ENCODE measurements at regions not wholly inside any gene's neighbourhood (a gene's known extent, or its start where the extent isn't known, plus 50 kb on each side); places are given as distances from the start of the nearest gene placed in this dataset.
A peak's percentile ranks its signal among the peaks of the same experiment; 100 is the strongest.

- intact Hi-C loops (cut with micrococcal nuclease) = no loop called here
- H3K4me3 ChIP-seq (ENCODE audit: low read length) = no peak overlapping the region
- H3K36me3 ChIP-seq (ENCODE audit: low read depth, low read length) = no peaks in the 10 kb centered on the region
- no peaks in the 10 kb centered on the region for H4K20me1 ChIP-seq (ENCODE audit: low read length)
- TF ChIP-seq EZH2phosphoT487 (IDR thresholded peaks at IDR 0.05; ENCODE audit: borderline replicate concordance, low read length) (no peak), EZH2 (IDR thresholded peaks at IDR 0.05; ENCODE audit: low read length, unreplicated experiment) (no peak)
- BruUV-seq (replicated peaks) = no TSS peak
- ATAC-seq (no peak), DNase-seq (no peak)
- no peak overlapping the region for H3K4me2 ChIP-seq (ENCODE audit: low read length)
- H2AFZ ChIP-seq (ENCODE audit: low read length) = no peak overlapping the region
- no peak overlapping the region for H3K27ac ChIP-seq (ENCODE audit: low read length)
- H3K4me1 ChIP-seq (ENCODE audit: insufficient read depth, low read length) = no peaks in the 10 kb centered on the region
- no peaks in the 10 kb centered on the region for H3K9me3 ChIP-seq (ENCODE audit: low read length)
- H3K9me2 ChIP-seq (replicated peaks; ENCODE audit: low read length) = no peaks in the 10 kb centered on the region
- no peaks in the 10 kb centered on the region for H3K79me2 ChIP-seq (ENCODE audit: low read length)
- no peak overlapping the region for H3K9ac ChIP-seq (ENCODE audit: low read length)
- ChIA-PET CTCF (no interaction called here), POLR2A (ENCODE audit: unreplicated experiment) (no interaction called here)
- H3F3A ChIP-seq (ENCODE audit: low read length, unreplicated experiment) = no peaks in the 10 kb centered on the region
- no peaks in the 10 kb centered on the region for H3K27me3 ChIP-seq (ENCODE audit: low read length)
Measured at GRCh38 chr1:218525451-218526197, 180.5 kb downstream of the TGFB2 start.

- H3K4me2 ChIP-seq (ENCODE audit: low read length) = no peak overlapping the region
- TF ChIP-seq EZH2phosphoT487 (IDR thresholded peaks at IDR 0.05; ENCODE audit: borderline replicate concordance, low read length) = no peak
- no peak for TF ChIP-seq CTCF (conservative IDR thresholded peaks at IDR 0.05; ENCODE audit: low read depth, low read length)
- H3K27me3 ChIP-seq (ENCODE audit: low read length) = no peaks in the 10 kb centered on the region
- H4K20me1 ChIP-seq (ENCODE audit: low read length) = no peaks in the 10 kb centered on the region
- H3K36me3 ChIP-seq (ENCODE audit: low read depth, low read length) = no peaks in the 10 kb centered on the region
- no peak overlapping the region for H3K9ac ChIP-seq (ENCODE audit: low read length)
- H3K4me3 ChIP-seq (ENCODE audit: low read length) = no peak overlapping the region
- no peak overlapping the region for H2AFZ ChIP-seq (ENCODE audit: low read length)
- H3K9me3 ChIP-seq (ENCODE audit: low read length) = no peaks in the 10 kb centered on the region
- no peaks in the 10 kb centered on the region for H3F3A ChIP-seq (ENCODE audit: low read length, unreplicated experiment)
- peak; percentile 23 for DNase-seq
- ChIA-PET CTCF (no interaction called here), POLR2A (ENCODE audit: unreplicated experiment) (no interaction called here)
- intact Hi-C loops (cut with micrococcal nuclease) = no loop called here
- no peaks in the 10 kb centered on the region for H3K4me1 ChIP-seq (ENCODE audit: insufficient read depth, low read length)
- H3K9me2 ChIP-seq (replicated peaks; ENCODE audit: low read length) = no peaks in the 10 kb centered on the region
- no peaks in the 10 kb centered on the region for H3K79me2 ChIP-seq (ENCODE audit: low read length)
- no peak for ATAC-seq
- no TSS peak for BruUV-seq (replicated peaks)
- no peak overlapping the region for H3K27ac ChIP-seq (ENCODE audit: low read length)
Measured at GRCh38 chr1:218526198-218526580, 181.1 kb downstream of the TGFB2 start.

GRCh38 chr1:218527737-218528136, 182.6 kb downstream of the TGFB2 start:
- Histone ChIP-seq H3F3A (ENCODE audit: low read length, unreplicated experiment) (no peaks in the 10 kb centered on the region), H3K9ac (ENCODE audit: low read length) (no peak overlapping the region), H3K4me2 (ENCODE audit: low read length) (no peak overlapping the region), H3K9me2 (replicated peaks; ENCODE audit: low read length) (no peaks in the 10 kb centered on the region), H4K20me1 (ENCODE audit: low read length) (no peaks in the 10 kb centered on the region), H3K27ac (ENCODE audit: low read length) (no peak overlapping the region), H3K4me1 (ENCODE audit: insufficient read depth, low read length) (no peaks in the 10 kb centered on the region), H2AFZ (ENCODE audit: low read length) (no peak overlapping the region), H3K9me3 (ENCODE audit: low read length) (no peaks in the 10 kb centered on the region), H3K36me3 (ENCODE audit: low read depth, low read length) (no peaks in the 10 kb centered on the region), H3K79me2 (ENCODE audit: low read length) (no peaks in the 10 kb centered on the region), H3K4me3 (ENCODE audit: low read length) (no peak overlapping the region), H3K27me3 (ENCODE audit: low read length) (no peaks in the 10 kb centered on the region)
- CTCF ChIA-PET = no interaction called here
- TF ChIP-seq CTCF (conservative IDR thresholded peaks at IDR 0.05; ENCODE audit: low read depth, low read length) = no peak
- TF ChIP-seq EZH2phosphoT487 (IDR thresholded peaks at IDR 0.05; ENCODE audit: borderline replicate concordance, low read length) = no peak
- no peak for TF ChIP-seq EZH2 (IDR thresholded peaks at IDR 0.05; ENCODE audit: low read length, unreplicated experiment)
- ATAC-seq = no peak
- BruUV-seq (replicated peaks) = no TSS peak
- DNase-seq = peak; percentile 40
- intact Hi-C loops (cut with micrococcal nuclease) = no loop called here
- POLR2A ChIA-PET (ENCODE audit: unreplicated experiment) = interaction anchor here (0.7 kb wide), 1 partner anchor 39 kb away, joined by 4 read pairs; no protein-coding TSS in a partner anchor
